Right lobe of liver (tissue), 6 donors: ENCODE measurements at regions not wholly inside any gene's neighbourhood (a gene's known extent, or its start where the extent isn't known, plus 50 kb on each side); places are given as distances from the start of the nearest gene placed in this dataset.

Experiments
- ATAC-seq, 4 donors: fragments of 200-7000 bp; cut with Tn5 transposase; one replicate each; pipeline ENCODE4 v1.9.1; 2020; ENCODE audit warnings: mild to moderate bottlenecking in 4 of 4, moderate library complexity in 4 of 4
- DNase-seq, 3 donors: peaks; one replicate each; pipeline ENCODE4 v3.0.0-alpha.2; 2020
- H3K27ac ChIP-seq, 3 donors: fragments of 200-600 bp; one replicate each; pipeline ENCODE4 v1.8.0; 2022
- H3K27me3 ChIP-seq, 2 donors: fragments of 200-600 bp; one replicate each; pipeline ENCODE4 v1.8.0; 2022
- H3K36me3 ChIP-seq, 4 donors: fragments of 200-600 bp; sonication (generic) in 1 of 4; one replicate each; pipeline versions ENCODE4 v1.5.1 to v1.8.0; 2017 to 2022; ENCODE audit warnings: control low read depth in 1 of 4
- H3K4me1 ChIP-seq, 4 donors: fragments of 200-600 bp; sonication (generic) in 1 of 4; one replicate each; pipeline versions ENCODE4 v1.5.1 to v1.8.0; 2017 to 2022; ENCODE audit warnings: control low read depth in 1 of 4
- H3K4me3 ChIP-seq, 3 donors: fragments of 200-600 bp; one replicate each; pipeline ENCODE4 v1.8.0; 2022
- H3K9me3 ChIP-seq, 4 donors: fragments of 200-600 bp; sonication (generic) in 1 of 4; one replicate each; pipeline versions ENCODE4 v1.5.1 to v1.8.0; 2017 to 2022; ENCODE audit warnings: control low read depth in 1 of 4
- POLR2A ChIP-seq: fragments of 450-650 bp; IDR thresholded peaks from one replicate; pipeline ENCODE4 v1.6.1; 2017; ENCODE audit warnings: antibody characterized with exemption, mild to moderate bottlenecking
- WGBS: methylation state at CpG from one replicate; pipeline ENCODE4 v1.1.6; 2018; ENCODE audit warnings: low coverage, low lambda C conversion rate; ENCODE audit not compliant: insufficient coverage; ENCODE audit errors: missing lambda C conversion rate; 5-methylcytosine and 5-hydroxymethylcytosine counted together
- intact Hi-C, 2 donors: fragments of 100-400 bp; cut with DNase I; formaldehyde crosslinking; loops; one replicate each; pipeline versions ENCODE4 v1.11.2 to v1.14.1; 2022
- TF ChIP-seq, protein P1 (sequence below), 4 donors: fragments of 200-600 bp in 3 of 4; fragments of 450-650 bp in 1 of 4; IDR thresholded peaks; one replicate each; pipeline versions ENCODE4 v1.5.1 to v1.8.0; 2016 to 2022; ENCODE audit warnings: antibody characterized with exemption in 4 of 4, mild to moderate bottlenecking in 2 of 4
- donor health status: DM: no; HTN: yes; CAD: no.
- donor health status: DM: no; HTN: no; CAD: no.
- donor health status: DM: no; HTN: no; CAD: no.
- donor health status: DM: no; HTN: yes; CAD: no.
- donor health status: DM: no; HTN: yes; CAD: no.

DNA sequence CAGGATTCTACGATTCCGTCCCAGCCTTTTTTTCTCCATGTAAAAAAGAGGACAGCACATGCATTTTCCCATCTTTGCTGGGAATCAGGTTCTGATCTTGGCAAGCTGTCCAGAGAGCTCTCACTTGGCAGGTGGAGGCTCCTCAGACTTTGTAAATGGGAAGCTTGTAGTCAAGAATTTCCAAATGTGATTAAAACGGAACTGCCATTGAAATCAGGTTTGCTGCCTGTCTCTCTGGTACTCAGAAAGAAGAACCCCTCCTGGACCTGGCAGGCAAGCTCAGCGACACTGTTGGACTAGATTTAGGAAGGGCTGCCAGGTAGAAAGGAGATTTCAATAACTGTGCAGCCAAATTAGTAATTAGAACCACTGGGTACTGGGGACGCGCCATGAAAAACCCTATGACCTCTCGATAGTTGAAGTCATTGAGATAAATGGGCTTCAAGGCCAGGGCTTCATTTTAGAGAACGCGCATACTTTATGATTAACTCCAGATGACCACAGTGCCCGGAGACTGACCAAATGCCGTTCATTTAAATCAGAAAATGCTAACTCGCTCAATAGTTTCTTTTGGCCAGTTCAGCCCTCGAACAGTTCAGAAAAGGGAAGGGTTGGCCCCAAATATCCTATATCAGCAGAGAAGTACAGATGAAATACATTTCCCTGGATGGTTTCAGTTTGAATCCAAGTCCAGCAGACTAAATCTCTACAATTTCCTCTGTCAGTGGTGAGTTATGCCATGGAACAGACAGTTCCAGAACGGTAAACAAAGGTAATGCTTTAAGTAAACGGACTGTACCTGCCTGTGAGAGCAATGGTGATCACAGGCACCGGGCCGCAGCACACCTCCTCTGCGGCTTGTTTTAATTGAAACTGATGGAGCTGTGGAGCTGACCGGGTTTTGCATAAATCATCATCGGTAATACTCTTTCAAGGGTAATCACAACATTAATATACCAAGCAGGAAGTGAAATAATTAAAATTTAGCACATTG, 517.4 kb downstream of the RFC3 start:
- intact Hi-C loops, result no loop called here

DNA sequence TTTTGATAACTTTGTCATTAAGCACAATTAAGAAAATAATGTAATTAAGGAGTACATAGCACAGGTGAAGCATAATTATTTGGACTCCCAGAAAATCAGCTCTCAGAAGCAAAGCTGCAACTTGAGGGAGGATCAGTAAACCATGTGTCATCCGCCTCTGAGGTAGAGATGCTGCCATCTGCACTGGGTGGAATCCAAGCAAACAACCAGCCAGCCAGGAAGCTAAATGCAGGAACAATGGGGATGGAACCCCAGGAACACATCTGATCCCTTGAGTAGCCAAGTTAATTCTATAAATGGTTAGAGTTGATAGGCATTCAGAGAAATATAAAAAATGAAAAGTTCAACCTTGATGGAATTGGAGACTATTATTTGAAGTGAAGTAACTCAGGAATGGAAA, 520.2 kb downstream of the RFC3 start:
- Histone ChIP-seq H3K27me3 (no peaks in the 10 kb centered on the region), H3K27ac (no peak overlapping the region), H3K36me3 (no peaks in the 10 kb centered on the region), H3K9me3 (no peaks in the 10 kb centered on the region), H3K4me3 (no peak overlapping the region), H3K4me1 (no peaks in the 10 kb centered on the region)
- TF ChIP-seq, protein P1, sequence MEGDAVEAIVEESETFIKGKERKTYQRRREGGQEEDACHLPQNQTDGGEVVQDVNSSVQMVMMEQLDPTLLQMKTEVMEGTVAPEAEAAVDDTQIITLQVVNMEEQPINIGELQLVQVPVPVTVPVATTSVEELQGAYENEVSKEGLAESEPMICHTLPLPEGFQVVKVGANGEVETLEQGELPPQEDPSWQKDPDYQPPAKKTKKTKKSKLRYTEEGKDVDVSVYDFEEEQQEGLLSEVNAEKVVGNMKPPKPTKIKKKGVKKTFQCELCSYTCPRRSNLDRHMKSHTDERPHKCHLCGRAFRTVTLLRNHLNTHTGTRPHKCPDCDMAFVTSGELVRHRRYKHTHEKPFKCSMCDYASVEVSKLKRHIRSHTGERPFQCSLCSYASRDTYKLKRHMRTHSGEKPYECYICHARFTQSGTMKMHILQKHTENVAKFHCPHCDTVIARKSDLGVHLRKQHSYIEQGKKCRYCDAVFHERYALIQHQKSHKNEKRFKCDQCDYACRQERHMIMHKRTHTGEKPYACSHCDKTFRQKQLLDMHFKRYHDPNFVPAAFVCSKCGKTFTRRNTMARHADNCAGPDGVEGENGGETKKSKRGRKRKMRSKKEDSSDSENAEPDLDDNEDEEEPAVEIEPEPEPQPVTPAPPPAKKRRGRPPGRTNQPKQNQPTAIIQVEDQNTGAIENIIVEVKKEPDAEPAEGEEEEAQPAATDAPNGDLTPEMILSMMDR (IDR thresholded peaks at IDR 0.05), result no peak
- no peak for TF ChIP-seq POLR2A
- 80% methylated on average over 1 of the region's 1 CpG for WGBS
- no peak for ATAC-seq
- intact Hi-C loops, result no loop called here
- DNase-seq, result no peak

More for the DNA sequence above, 517.4 kb downstream of the RFC3 start:
- 73% methylated on average over 18 of the region's 20 CpGs for WGBS
- Histone ChIP-seq H3K4me3 (no peak overlapping the region), H3K36me3 (no peaks in the 10 kb centered on the region), H3K4me1 (no peaks in the 10 kb centered on the region), H3K27ac (no peak overlapping the region), H3K27me3 (no peaks in the 10 kb centered on the region), H3K9me3 (no peaks in the 10 kb centered on the region)
- ATAC-seq (no peak), DNase-seq (no peak)
- TF ChIP-seq POLR2A, result no peak
- TF ChIP-seq, protein P1 (IDR thresholded peaks at IDR 0.05), result no peak

DNA sequence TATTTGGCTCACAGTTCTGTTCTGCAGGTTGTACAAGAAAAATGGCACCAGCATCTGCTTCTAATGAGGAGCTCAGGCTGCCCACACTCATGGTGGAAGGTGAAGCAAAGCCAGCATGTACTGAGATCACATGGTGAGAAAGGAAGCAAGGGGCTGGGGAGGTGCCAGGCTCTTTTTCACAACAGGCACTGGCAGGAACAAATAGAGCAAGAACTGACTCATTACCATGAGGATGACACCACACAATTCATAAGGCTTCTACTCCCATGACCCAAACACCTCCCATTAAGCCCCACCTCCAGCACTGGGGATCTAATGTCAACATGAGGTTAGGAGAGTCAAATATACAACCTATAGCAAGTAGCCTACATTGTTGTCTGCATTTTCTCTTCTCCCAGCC, 522.6 kb downstream of the RFC3 start:
- Histone ChIP-seq H3K4me1 (no peaks in the 10 kb centered on the region), H3K27me3 (no peaks in the 10 kb centered on the region), H3K9me3 (no peaks in the 10 kb centered on the region), H3K4me3 (no peak overlapping the region), H3K27ac (no peak overlapping the region), H3K36me3 (no peaks in the 10 kb centered on the region)
- DNase-seq (no peak), ATAC-seq (no peak)
- TF ChIP-seq, protein P1 (IDR thresholded peaks at IDR 0.05), result no peak
- intact Hi-C loops, result no loop called here

DNA sequence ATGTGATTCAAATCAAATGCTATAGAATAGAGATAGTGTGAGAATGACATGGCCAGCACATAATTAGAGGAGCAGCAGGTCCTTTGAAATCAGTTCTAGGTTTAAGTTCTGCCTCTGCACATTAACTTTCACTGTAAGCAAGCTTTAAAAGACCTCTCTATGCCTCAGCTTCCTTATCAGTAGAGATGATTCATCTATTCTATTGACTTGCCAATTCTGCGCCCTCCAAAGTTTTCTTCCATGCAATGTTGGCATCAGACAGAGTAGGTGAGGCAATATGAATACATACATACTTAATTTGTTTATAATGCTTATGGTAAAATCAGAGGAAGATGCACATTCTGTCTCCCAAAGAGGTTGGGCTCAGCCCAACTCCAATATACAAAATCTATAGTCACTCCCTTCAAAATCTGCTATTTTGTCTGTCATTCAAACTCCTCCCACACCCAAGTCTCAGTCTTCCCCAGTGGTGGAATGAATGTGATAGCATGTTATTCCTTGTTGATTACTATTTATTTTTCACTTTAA, 525.5 kb downstream of the RFC3 start:
- no peaks in the 10 kb centered on the region for H3K27me3 ChIP-seq
- H3K4me3 ChIP-seq, result no peak overlapping the region
- H3K27ac ChIP-seq, result no peak overlapping the region
- DNase-seq, result no peak
- WGBS, result 46% methylated on average over 1 of the region's 1 CpG
- H3K9me3 ChIP-seq, result no peaks in the 10 kb centered on the region
- no peak for ATAC-seq
- H3K36me3 ChIP-seq, result no peaks in the 10 kb centered on the region
- intact Hi-C loops, result no loop called here
- TF ChIP-seq, protein P1 (IDR thresholded peaks at IDR 0.05), result no peak
- TF ChIP-seq POLR2A, result no peak
- no peaks in the 10 kb centered on the region for H3K4me1 ChIP-seq
